ENCODE measurements at regions not wholly inside any gene's neighbourhood (a gene's known extent, or its start where the extent isn't known, plus 50 kb on each side); places are given as distances from the start of the nearest gene placed in this dataset.

GRCh38 chr1:213391445-213391844 is 340.4 kb downstream of the RPS6KC1 start:
- CTCF ChIA-PET: interaction anchor here (0.7 to 1.7 kb wide), 3 partner anchors 15 to 227 kb away, joined by 3 to 5 read pairs (median 3); no protein-coding TSS in a partner anchor
- Mint-ChIP-seq H3K9me3 (ENCODE audit: unreplicated experiment) (no peaks in the 10 kb centered on the region), H3K4me3 (ENCODE audit: unreplicated experiment) (no peak overlapping the region)

GRCh38 chr1:213393860-213394259 is 342.8 kb downstream of the RPS6KC1 start:
- Mint-ChIP-seq H3K4me1 (ENCODE audit: insufficient read depth, unreplicated experiment) (no peaks in the 10 kb centered on the region), H3K36me3 (ENCODE audit: insufficient read depth, unreplicated experiment) (no peaks in the 10 kb centered on the region), H3K27ac (ENCODE audit: low read depth, unreplicated experiment) (no peak overlapping the region), H3K27me3 (ENCODE audit: insufficient read depth, unreplicated experiment) (peaks cover 34% of the 10 kb centered on the region), H3K4me3 (ENCODE audit: unreplicated experiment) (no peak overlapping the region), H3K9me3 (ENCODE audit: unreplicated experiment) (no peaks in the 10 kb centered on the region)
- intact Hi-C loops (cut with micrococcal nuclease): no loop called here
- TF ChIP-seq CTCF (IDR thresholded peaks at IDR 0.05; ENCODE audit: unreplicated experiment): no peak
- POLR2A ChIA-PET: no interaction called here
- BruUV-seq (replicated peaks): no TSS peak
- no peak for DNase-seq (ENCODE audit: unreplicated experiment)
- CTCF ChIA-PET: interaction anchor here (0.5 to 1.1 kb wide), 5 partner anchors 8 to 937 kb away, joined by 3 read pairs; no protein-coding TSS in a partner anchor

More at GRCh38 chr1:213391445-213391844, 340.4 kb downstream of the RPS6KC1 start:
- TF ChIP-seq CTCF (IDR thresholded peaks at IDR 0.05; ENCODE audit: unreplicated experiment): no peak
- H3K4me1 Mint-ChIP-seq (ENCODE audit: insufficient read depth, unreplicated experiment): no peaks in the 10 kb centered on the region
- intact Hi-C loops (cut with micrococcal nuclease): no loop called here
- H3K36me3 Mint-ChIP-seq (ENCODE audit: insufficient read depth, unreplicated experiment): no peaks in the 10 kb centered on the region
- no peak for DNase-seq (ENCODE audit: unreplicated experiment)
- no peak overlapping the region for H3K27ac Mint-ChIP-seq (ENCODE audit: low read depth, unreplicated experiment)
- peaks cover 34% of the 10 kb centered on the region for H3K27me3 Mint-ChIP-seq (ENCODE audit: insufficient read depth, unreplicated experiment)
- BruUV-seq (replicated peaks): no TSS peak
- POLR2A ChIA-PET: no interaction called here

- H3K9me3 Mint-ChIP-seq (ENCODE audit: unreplicated experiment): no peaks in the 10 kb centered on the region
- no peaks in the 10 kb centered on the region for H3K36me3 Mint-ChIP-seq (ENCODE audit: insufficient read depth, unreplicated experiment)
- ChIA-PET CTCF (interaction anchor here (0.8 kb wide), 1 partner anchor 1296 kb away, joined by 3 read pairs; no protein-coding TSS in a partner anchor), POLR2A (no interaction called here)
- no peak overlapping the region for H3K4me3 Mint-ChIP-seq (ENCODE audit: unreplicated experiment)
- intact Hi-C loops (cut with micrococcal nuclease): no loop called here
- no peak overlapping the region for H3K27ac Mint-ChIP-seq (ENCODE audit: low read depth, unreplicated experiment)
- H3K27me3 Mint-ChIP-seq (ENCODE audit: insufficient read depth, unreplicated experiment): peaks cover 34% of the 10 kb centered on the region
- no peak for TF ChIP-seq CTCF (IDR thresholded peaks at IDR 0.05; ENCODE audit: unreplicated experiment)
- BruUV-seq (replicated peaks): no TSS peak
- no peak for DNase-seq (ENCODE audit: unreplicated experiment)
- no peaks in the 10 kb centered on the region for H3K4me1 Mint-ChIP-seq (ENCODE audit: insufficient read depth, unreplicated experiment)
These were observed 343.8 kb downstream of the RPS6KC1 start for GRCh38 chr1:213394837-213395236.

- no peak for TF ChIP-seq CTCF (IDR thresholded peaks at IDR 0.05; ENCODE audit: unreplicated experiment)
- H3K36me3 Mint-ChIP-seq (ENCODE audit: insufficient read depth, unreplicated experiment): no peaks in the 10 kb centered on the region
- H3K27ac Mint-ChIP-seq (ENCODE audit: low read depth, unreplicated experiment): no peak overlapping the region
- no peak for DNase-seq (ENCODE audit: unreplicated experiment)
- H3K9me3 Mint-ChIP-seq (ENCODE audit: unreplicated experiment): no peaks in the 10 kb centered on the region
- no peak overlapping the region for H3K4me3 Mint-ChIP-seq (ENCODE audit: unreplicated experiment)
- no peaks in the 10 kb centered on the region for H3K4me1 Mint-ChIP-seq (ENCODE audit: insufficient read depth, unreplicated experiment)
- BruUV-seq (replicated peaks): no TSS peak
- H3K27me3 Mint-ChIP-seq (ENCODE audit: insufficient read depth, unreplicated experiment): peaks cover 34% of the 10 kb centered on the region
- CTCF ChIA-PET: interaction anchor here (0.6 to 0.8 kb wide), 5 partner anchors 12 to 198 kb away, joined by 3 to 6 read pairs (median 3); no protein-coding TSS in a partner anchor
- intact Hi-C loops (cut with micrococcal nuclease): no loop called here
- POLR2A ChIA-PET: no interaction called here
These were observed 346.6 kb downstream of the RPS6KC1 start for GRCh38 chr1:213397638-213398037.

Measured in MCF 10A (cell line).